Activated naive CD8-positive, alpha-beta T cell (primary cell): ENCODE measurements at regions not wholly inside any gene's neighbourhood (a gene's known extent, or its start where the extent isn't known, plus 50 kb on each side); places are given as distances from the start of the nearest gene placed in this dataset.

Experiments used
- H3K27ac Mint-ChIP-seq: one replicate; pipeline ENCODE4 v1.8.0; 2021; ENCODE audit warnings: mixed read lengths
- H3K27me3 Mint-ChIP-seq: one replicate; pipeline ENCODE4 v1.8.0; 2021; ENCODE audit warnings: mixed read lengths
- H3K36me3 Mint-ChIP-seq: one replicate; pipeline ENCODE4 v1.8.0; 2021; ENCODE audit warnings: mixed read lengths
- H3K4me1 Mint-ChIP-seq: one replicate; pipeline ENCODE4 v1.8.0; 2021; ENCODE audit warnings: low read depth, mixed read lengths
- H3K4me3 Mint-ChIP-seq: one replicate; pipeline ENCODE4 v1.8.0; 2021; ENCODE audit warnings: mild to moderate bottlenecking, mixed read lengths
- H3K9me3 Mint-ChIP-seq: one replicate; pipeline ENCODE4 v1.8.0; 2021; ENCODE audit warnings: low read depth, mixed read lengths

GRCh38 chr17:62180772-62181171 is 115.7 kb upstream of the MED13 start:
- Mint-ChIP-seq H3K27me3 (no peaks in the 10 kb centered on the region), H3K9me3 (peaks cover 4% of the 10 kb centered on the region), H3K36me3 (peaks cover 4% of the 10 kb centered on the region), H3K27ac (no peak overlapping the region), H3K4me1 (no peaks in the 10 kb centered on the region), H3K4me3 (no peak overlapping the region)

- peaks cover 4% of the 10 kb centered on the region for H3K9me3 Mint-ChIP-seq
- H3K4me3 Mint-ChIP-seq: no peak overlapping the region
- H3K4me1 Mint-ChIP-seq: no peaks in the 10 kb centered on the region
- H3K27ac Mint-ChIP-seq: no peak overlapping the region
- no peaks in the 10 kb centered on the region for H3K27me3 Mint-ChIP-seq
- H3K36me3 Mint-ChIP-seq: peaks cover 4% of the 10 kb centered on the region
These were observed 114.6 kb upstream of the MED13 start for GRCh38 chr17:62179525-62180161.

- Mint-ChIP-seq H3K27ac (no peak overlapping the region), H3K27me3 (no peaks in the 10 kb centered on the region), H3K36me3 (peaks cover 4% of the 10 kb centered on the region), H3K9me3 (peaks cover 4% of the 10 kb centered on the region), H3K4me3 (no peak overlapping the region), H3K4me1 (no peaks in the 10 kb centered on the region)
These were observed 113.5 kb upstream of the MED13 start for GRCh38 chr17:62178579-62178978.

GRCh38 chr17:62172492-62173291 is 107.6 kb upstream of the MED13 start:
- Mint-ChIP-seq H3K27me3 (peaks cover 5% of the 10 kb centered on the region), H3K4me1 (no peaks in the 10 kb centered on the region), H3K36me3 (no peaks in the 10 kb centered on the region), H3K9me3 (no peaks in the 10 kb centered on the region), H3K27ac (no peak overlapping the region), H3K4me3 (no peak overlapping the region)

GRCh38 chr17:62167076-62167475 is 102.0 kb upstream of the MED13 start:
- Mint-ChIP-seq H3K36me3 (no peaks in the 10 kb centered on the region), H3K4me3 (no peak overlapping the region), H3K27ac (no peak overlapping the region)

GRCh38 chr17:62164747-62165722 is 100.0 kb upstream of the MED13 start:
- H3K4me3 Mint-ChIP-seq: no peak overlapping the region
- H3K9me3 Mint-ChIP-seq: no peaks in the 10 kb centered on the region
- H3K27ac Mint-ChIP-seq: no peak overlapping the region
- H3K27me3 Mint-ChIP-seq: peaks cover 3% of the 10 kb centered on the region
- no peaks in the 10 kb centered on the region for H3K36me3 Mint-ChIP-seq
- peaks cover 10% of the 10 kb centered on the region for H3K4me1 Mint-ChIP-seq

More at GRCh38 chr17:62167076-62167475, 102.0 kb upstream of the MED13 start:
- H3K27me3 Mint-ChIP-seq: peaks cover 3% of the 10 kb centered on the region
- H3K4me1 Mint-ChIP-seq: peaks cover 10% of the 10 kb centered on the region
- H3K9me3 Mint-ChIP-seq: no peaks in the 10 kb centered on the region

GRCh38 chr17:62163847-62164246 is 98.8 kb upstream of the MED13 start:
- no peaks in the 10 kb centered on the region for H3K9me3 Mint-ChIP-seq
- no peak overlapping the region for H3K27ac Mint-ChIP-seq
- H3K4me3 Mint-ChIP-seq: no peak overlapping the region
- H3K36me3 Mint-ChIP-seq: no peaks in the 10 kb centered on the region
- peaks cover 10% of the 10 kb centered on the region for H3K4me1 Mint-ChIP-seq
- H3K27me3 Mint-ChIP-seq: peaks cover 5% of the 10 kb centered on the region

GRCh38 chr17:62162898-62163297 is 97.8 kb upstream of the MED13 start:
- peaks cover 4% of the 10 kb centered on the region for H3K27me3 Mint-ChIP-seq
- H3K36me3 Mint-ChIP-seq: no peaks in the 10 kb centered on the region
- no peak overlapping the region for H3K4me3 Mint-ChIP-seq
- no peak overlapping the region for H3K27ac Mint-ChIP-seq
- H3K9me3 Mint-ChIP-seq: no peaks in the 10 kb centered on the region
- peaks cover 10% of the 10 kb centered on the region for H3K4me1 Mint-ChIP-seq

GRCh38 chr17:62161405-62162148 is 96.5 kb upstream of the MED13 start:
- no peak overlapping the region for H3K27ac Mint-ChIP-seq
- no peak overlapping the region for H3K4me3 Mint-ChIP-seq
- H3K4me1 Mint-ChIP-seq: peaks cover 10% of the 10 kb centered on the region
- peaks cover 8% of the 10 kb centered on the region for H3K27me3 Mint-ChIP-seq
- H3K36me3 Mint-ChIP-seq: no peaks in the 10 kb centered on the region
- H3K9me3 Mint-ChIP-seq: no peaks in the 10 kb centered on the region

GRCh38 chr17:62160816-62161215 is 95.7 kb upstream of the MED13 start:
- peaks cover 8% of the 10 kb centered on the region for H3K27me3 Mint-ChIP-seq
- no peaks in the 10 kb centered on the region for H3K9me3 Mint-ChIP-seq
- H3K27ac Mint-ChIP-seq: no peak overlapping the region
- peaks cover 10% of the 10 kb centered on the region for H3K4me1 Mint-ChIP-seq
- no peaks in the 10 kb centered on the region for H3K36me3 Mint-ChIP-seq
- no peak overlapping the region for H3K4me3 Mint-ChIP-seq

GRCh38 chr17:62159994-62160393 is 94.9 kb upstream of the MED13 start:
- no peak overlapping the region for H3K4me3 Mint-ChIP-seq
- no peaks in the 10 kb centered on the region for H3K36me3 Mint-ChIP-seq
- H3K9me3 Mint-ChIP-seq: no peaks in the 10 kb centered on the region
- no peak overlapping the region for H3K27ac Mint-ChIP-seq
- H3K4me1 Mint-ChIP-seq: peaks cover 4% of the 10 kb centered on the region
- peaks cover 8% of the 10 kb centered on the region for H3K27me3 Mint-ChIP-seq

GRCh38 chr17:62156949-62157348 is 91.9 kb upstream of the MED13 start:
- Mint-ChIP-seq H3K27me3 (peaks cover 9% of the 10 kb centered on the region), H3K9me3 (no peaks in the 10 kb centered on the region), H3K4me1 (no peaks in the 10 kb centered on the region), H3K4me3 (no peak overlapping the region), H3K27ac (no peak overlapping the region), H3K36me3 (no peaks in the 10 kb centered on the region)

- H3K4me1 Mint-ChIP-seq: no peaks in the 10 kb centered on the region
- no peaks in the 10 kb centered on the region for H3K36me3 Mint-ChIP-seq
These were observed 89.8 kb upstream of the MED13 start for GRCh38 chr17:62154909-62155308.

GRCh38 chr17:62150471-62150870 is 85.4 kb upstream of the MED13 start:
- Mint-ChIP-seq H3K36me3 (no peaks in the 10 kb centered on the region), H3K9me3 (no peaks in the 10 kb centered on the region), H3K4me1 (no peaks in the 10 kb centered on the region), H3K27ac (no peak overlapping the region), H3K4me3 (no peak overlapping the region), H3K27me3 (peaks cover 5% of the 10 kb centered on the region)

More at GRCh38 chr17:62154909-62155308, 89.8 kb upstream of the MED13 start:
- Mint-ChIP-seq H3K4me3 (no peak overlapping the region), H3K27me3 (peaks cover 10% of the 10 kb centered on the region), H3K9me3 (no peaks in the 10 kb centered on the region), H3K27ac (no peak overlapping the region)
